Liver (tissue), 3 donors: ENCODE measurements at regions not wholly inside any gene's neighbourhood (a gene's known extent, or its start where the extent isn't known, plus 50 kb on each side); places are given as distances from the start of the nearest gene placed in this dataset.

Experiments used
- ATF3 ChIP-seq: IDR thresholded peaks from 2 replicates; pipeline ENCODE4 v1.6.1; 2016; ENCODE audit warnings: antibody characterized with exemption
- EGR1 ChIP-seq, 2 donors: IDR thresholded peaks; 2 replicates each; pipeline ENCODE4 v1.6.1; 2016 to 2018; ENCODE audit warnings: antibody characterized with exemption in 2 of 2, low read depth in 2 of 2
- GABPA ChIP-seq, 2 donors: IDR thresholded peaks in 1 of 2; conservative IDR thresholded peaks in 1 of 2; 2 replicates each; pipeline ENCODE4 v1.6.1; 2016; ENCODE audit warnings: antibody characterized with exemption in 2 of 2, mild to moderate bottlenecking in 1 of 2, moderate library complexity in 1 of 2
- MAX ChIP-seq: IDR thresholded peaks from 2 replicates; pipeline ENCODE4 v1.6.1; 2016; ENCODE audit warnings: antibody characterized with exemption
- RAD21 ChIP-seq, 2 donors: IDR thresholded peaks; 2 replicates each; pipeline ENCODE4 v1.6.1; 2016; ENCODE audit warnings: antibody characterized with exemption in 2 of 2, mild to moderate bottlenecking in 2 of 2
- REST ChIP-seq: IDR thresholded peaks from 2 replicates; pipeline ENCODE4 v1.6.1; 2016; ENCODE audit warnings: antibody characterized with exemption, mild to moderate bottlenecking
- TAF1 ChIP-seq: conservative IDR thresholded peaks from 2 replicates; pipeline ENCODE4 v1.6.1; 2016; ENCODE audit warnings: antibody characterized with exemption, mild to moderate bottlenecking
- YY1 ChIP-seq: IDR thresholded peaks from 2 replicates; pipeline ENCODE4 v1.6.1; 2016; ENCODE audit warnings: antibody characterized with exemption, mild to moderate bottlenecking
- TF ChIP-seq, protein P1 (sequence below): fragments of 150-350 bp; IDR thresholded peaks from 2 replicates; pipeline ENCODE4 v1.5.1; 2017; ENCODE audit warnings: improper control_type of control experiment, low read depth, low read length; ENCODE audit not compliant: missing input control
- TF ChIP-seq, protein P2 (sequence below): IDR thresholded peaks from 2 replicates; pipeline ENCODE4 v1.6.1; 2016; ENCODE audit warnings: antibody characterized with exemption
- donor health status: healthy.
- donor health status: healthy.

DNA sequence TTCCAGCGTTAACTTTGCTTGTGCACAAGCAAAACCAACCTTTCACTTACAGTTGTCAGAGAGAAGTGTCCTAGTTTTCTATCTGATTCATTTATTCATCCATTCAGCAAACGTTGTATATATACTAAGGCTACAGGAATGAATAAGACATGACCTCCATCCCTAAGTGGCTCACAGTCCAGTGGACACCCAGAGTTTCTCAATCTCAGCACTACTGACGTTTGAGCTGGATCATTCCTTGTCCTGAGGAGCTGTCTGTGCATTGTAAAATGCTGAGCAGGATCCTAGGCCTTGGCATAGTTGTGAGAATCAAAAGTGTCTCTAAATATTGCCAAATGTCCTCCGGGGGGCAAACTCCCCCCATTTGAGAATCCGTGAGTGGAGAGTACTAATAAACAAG lies 166.7 kb upstream of the PRKCQ start:
- TF ChIP-seq, protein P1, sequence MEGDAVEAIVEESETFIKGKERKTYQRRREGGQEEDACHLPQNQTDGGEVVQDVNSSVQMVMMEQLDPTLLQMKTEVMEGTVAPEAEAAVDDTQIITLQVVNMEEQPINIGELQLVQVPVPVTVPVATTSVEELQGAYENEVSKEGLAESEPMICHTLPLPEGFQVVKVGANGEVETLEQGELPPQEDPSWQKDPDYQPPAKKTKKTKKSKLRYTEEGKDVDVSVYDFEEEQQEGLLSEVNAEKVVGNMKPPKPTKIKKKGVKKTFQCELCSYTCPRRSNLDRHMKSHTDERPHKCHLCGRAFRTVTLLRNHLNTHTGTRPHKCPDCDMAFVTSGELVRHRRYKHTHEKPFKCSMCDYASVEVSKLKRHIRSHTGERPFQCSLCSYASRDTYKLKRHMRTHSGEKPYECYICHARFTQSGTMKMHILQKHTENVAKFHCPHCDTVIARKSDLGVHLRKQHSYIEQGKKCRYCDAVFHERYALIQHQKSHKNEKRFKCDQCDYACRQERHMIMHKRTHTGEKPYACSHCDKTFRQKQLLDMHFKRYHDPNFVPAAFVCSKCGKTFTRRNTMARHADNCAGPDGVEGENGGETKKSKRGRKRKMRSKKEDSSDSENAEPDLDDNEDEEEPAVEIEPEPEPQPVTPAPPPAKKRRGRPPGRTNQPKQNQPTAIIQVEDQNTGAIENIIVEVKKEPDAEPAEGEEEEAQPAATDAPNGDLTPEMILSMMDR: no peak
- TF ChIP-seq GABPA (IDR thresholded peaks at IDR 0.05 in 1 of 2, conservative IDR thresholded peaks at IDR 0.05 in 1 of 2) (no peak), YY1 (no peak), RAD21 (IDR thresholded peaks at IDR 0.05) (no peak), REST (no peak), ATF3 (no peak), EGR1 (IDR thresholded peaks at IDR 0.05; ENCODE audit: low read depth in 2 of 2) (no peak), MAX (no peak), TAF1 (no peak)
- TF ChIP-seq, protein P2, sequence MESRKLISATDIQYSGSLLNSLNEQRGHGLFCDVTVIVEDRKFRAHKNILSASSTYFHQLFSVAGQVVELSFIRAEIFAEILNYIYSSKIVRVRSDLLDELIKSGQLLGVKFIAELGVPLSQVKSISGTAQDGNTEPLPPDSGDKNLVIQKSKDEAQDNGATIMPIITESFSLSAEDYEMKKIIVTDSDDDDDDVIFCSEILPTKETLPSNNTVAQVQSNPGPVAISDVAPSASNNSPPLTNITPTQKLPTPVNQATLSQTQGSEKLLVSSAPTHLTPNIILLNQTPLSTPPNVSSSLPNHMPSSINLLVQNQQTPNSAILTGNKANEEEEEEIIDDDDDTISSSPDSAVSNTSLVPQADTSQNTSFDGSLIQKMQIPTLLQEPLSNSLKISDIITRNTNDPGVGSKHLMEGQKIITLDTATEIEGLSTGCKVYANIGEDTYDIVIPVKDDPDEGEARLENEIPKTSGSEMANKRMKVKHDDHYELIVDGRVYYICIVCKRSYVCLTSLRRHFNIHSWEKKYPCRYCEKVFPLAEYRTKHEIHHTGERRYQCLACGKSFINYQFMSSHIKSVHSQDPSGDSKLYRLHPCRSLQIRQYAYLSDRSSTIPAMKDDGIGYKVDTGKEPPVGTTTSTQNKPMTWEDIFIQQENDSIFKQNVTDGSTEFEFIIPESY: no peak
